Upper lobe of left lung (tissue), 6 donors: ENCODE measurements at regions not wholly inside any gene's neighbourhood (a gene's known extent, or its start where the extent isn't known, plus 50 kb on each side); places are given as distances from the start of the nearest gene placed in this dataset.

Source experiments
- ATAC-seq, 2 donors: fragments of 200-7000 bp; cut with Tn5 transposase; one replicate each; pipeline ENCODE4 v1.9.1; 2022; ENCODE audit warnings: mild to moderate bottlenecking in 2 of 2, moderate library complexity in 2 of 2; ENCODE audit not compliant: low FRiP score in 2 of 2
- DNase-seq, 2 donors: peaks; one replicate each; pipeline ENCODE4 v3.0.0-alpha.2; 2019 to 2020
- H3K27ac ChIP-seq, 4 donors: fragments of 200-600 bp; sonication (generic); one replicate each; pipeline ENCODE4 v1.5.1; 2016 to 2019
- H3K27me3 ChIP-seq, 4 donors: fragments of 200-600 bp; sonication (generic); one replicate each; pipeline ENCODE4 v1.5.1; 2017 to 2019
- H3K36me3 ChIP-seq, 4 donors: fragments of 200-600 bp; sonication (generic); one replicate each; pipeline ENCODE4 v1.5.1; 2016 to 2019
- H3K4me1 ChIP-seq, 4 donors: fragments of 200-600 bp; sonication (generic); one replicate each; pipeline ENCODE4 v1.5.1; 2018 to 2019
- H3K4me3 ChIP-seq, 4 donors: fragments of 200-600 bp; sonication (generic); one replicate each; pipeline ENCODE4 v1.5.1; 2017 to 2019; ENCODE audit warnings: mild to moderate bottlenecking in 2 of 4, moderate library complexity in 1 of 4
- H3K9me3 ChIP-seq, 4 donors: fragments of 200-600 bp; sonication (generic); one replicate each; pipeline ENCODE4 v1.5.1; 2018 to 2019
- CTCF ChIP-seq, 6 experiments: fragments of 450-650 bp in 4 of 6; fragments of 200-600 bp in 2 of 6; sonication (generic) in 2 of 6; IDR thresholded peaks; one replicate each; pipeline ENCODE4 v1.5.1; 2016 to 2019; ENCODE audit warnings: antibody characterized with exemption in 6 of 6
- EP300 ChIP-seq, 4 donors: sonication (generic); formaldehyde crosslinking; IDR thresholded peaks; one replicate each; pipeline ENCODE4 v1.5.1; 2017; ENCODE audit warnings: antibody characterized with exemption in 4 of 4, control low read depth in 2 of 4
- POLR2A ChIP-seq, 4 donors: fragments of 450-650 bp; IDR thresholded peaks; one replicate each; pipeline ENCODE4 v1.5.1; 2016 to 2017; ENCODE audit warnings: antibody characterized with exemption in 4 of 4, mild to moderate bottlenecking in 2 of 4
- POLR2AphosphoS5 ChIP-seq, 2 donors: sonication (generic); formaldehyde crosslinking; IDR thresholded peaks; one replicate each; pipeline ENCODE4 v1.5.1; 2017; ENCODE audit warnings: antibody characterized with exemption in 2 of 2
- WGBS, 2 donors: methylation state at CpG; one replicate each; pipeline ENCODE4 v1.1.5; 2017 to 2018; 5-methylcytosine and 5-hydroxymethylcytosine counted together
- donor health status: DM: no; HTN: no; CAD: no; lungs with moderate emphysema.
- donor health status: DM: no; HTN: yes; CAD: no; lungs with severe emphysema.

GRCh38 chr2:37585982-37586621 is 85.3 kb downstream of the CDC42EP3 start:
- WGBS, 2 donors, result 30 to 34% methylated on average over 7 of the region's 7 CpGs
- TF ChIP-seq EP300 (IDR thresholded peaks at IDR 0.05) (no peak), CTCF (IDR thresholded peaks at IDR 0.05) (no peak), POLR2AphosphoS5 (IDR thresholded peaks at IDR 0.05) (peak in 1 of 2 donors; percentile 37), POLR2A (IDR thresholded peaks at IDR 0.05) (no peak)
- H3K4me3 ChIP-seq, result no peak overlapping the region
- H3K4me1 ChIP-seq, result peaks cover 28 to 52% (median 47%) of the 10 kb centered on the region in 4 donors
- DNase-seq (peak in 1 of 2 donors; percentile 50), ATAC-seq (peak; percentile 6 to 84)
- no peaks in the 10 kb centered on the region for H3K36me3 ChIP-seq
- no peaks in the 10 kb centered on the region for H3K9me3 ChIP-seq
- peak overlapping the region; percentile 6 to 66 (median 45) for H3K27ac ChIP-seq
- no peaks in the 10 kb centered on the region for H3K27me3 ChIP-seq

- Histone ChIP-seq H3K27me3 (no peaks in the 10 kb centered on the region), H3K9me3 (no peaks in the 10 kb centered on the region), H3K4me1 (peaks cover 28 to 52% (median 47%) of the 10 kb centered on the region in 4 donors), H3K36me3 (no peaks in the 10 kb centered on the region), H3K4me3 (no peak overlapping the region), H3K27ac (peak overlapping the region in 3 of 4 donors; percentile 35 to 66 (median 45))
- ATAC-seq (no peak), DNase-seq (no peak)
- 65 to 77% methylated on average over 3 of the region's 3 CpGs for WGBS, 2 donors
- TF ChIP-seq EP300 (IDR thresholded peaks at IDR 0.05), result no peak
- no peak for TF ChIP-seq POLR2A (IDR thresholded peaks at IDR 0.05)
- no peak for TF ChIP-seq CTCF (IDR thresholded peaks at IDR 0.05)
- no peak for TF ChIP-seq POLR2AphosphoS5 (IDR thresholded peaks at IDR 0.05)
Measured at GRCh38 chr2:37586663-37587317, 84.7 kb downstream of the CDC42EP3 start.

GRCh38 chr2:37587817-37588216 is 83.6 kb downstream of the CDC42EP3 start:
- TF ChIP-seq POLR2A (IDR thresholded peaks at IDR 0.05) (no peak), CTCF (IDR thresholded peaks at IDR 0.05) (no peak), POLR2AphosphoS5 (IDR thresholded peaks at IDR 0.05) (no peak), EP300 (IDR thresholded peaks at IDR 0.05) (no peak)
- Histone ChIP-seq H3K27ac (no peak overlapping the region), H3K27me3 (no peaks in the 10 kb centered on the region), H3K9me3 (no peaks in the 10 kb centered on the region), H3K4me3 (no peak overlapping the region), H3K4me1 (peaks cover 28 to 52% (median 46%) of the 10 kb centered on the region in 4 donors), H3K36me3 (no peaks in the 10 kb centered on the region)
- DNase-seq (no peak), ATAC-seq (no peak)
- WGBS, 2 donors, result 93 to 96% methylated on average over 2 of the region's 2 CpGs

- H3K9me3 ChIP-seq, result no peaks in the 10 kb centered on the region
- 80 to 85% methylated on average over 6 of the region's 6 CpGs for WGBS, 2 donors
- no peak for TF ChIP-seq EP300 (IDR thresholded peaks at IDR 0.05)
- TF ChIP-seq POLR2AphosphoS5 (IDR thresholded peaks at IDR 0.05), result no peak
- no peak for TF ChIP-seq POLR2A (IDR thresholded peaks at IDR 0.05)
- TF ChIP-seq CTCF (IDR thresholded peaks at IDR 0.05), result no peak
- ATAC-seq, result no peak
- no peaks in the 10 kb centered on the region for H3K36me3 ChIP-seq
- H3K27me3 ChIP-seq, result no peaks in the 10 kb centered on the region
- H3K4me3 ChIP-seq, result no peak overlapping the region
- no peak for DNase-seq
- no peak overlapping the region for H3K27ac ChIP-seq
- H3K4me1 ChIP-seq, result peaks cover 26 to 52% (median 43%) of the 10 kb centered on the region in 4 donors
Measured at GRCh38 chr2:37588316-37588777, 83.1 kb downstream of the CDC42EP3 start.
